GM04503 (cell line): ENCODE measurements at regions not wholly inside any gene's neighbourhood (a gene's known extent, or its start where the extent isn't known, plus 50 kb on each side); places are given as distances from the start of the nearest gene placed in this dataset.

Source experiments
- DNase-seq: peaks from one replicate; pipeline ENCODE4 v3.0.0-alpha.2; 2012; ENCODE audit warnings: low read depth

- no peak for DNase-seq
Observed at GRCh38 chr3:80215191-80215590, 447.4 kb upstream of the ROBO1 start.

GRCh38 chr3:80213086-80213485, 445.3 kb upstream of the ROBO1 start:
- no peak for DNase-seq

DNA sequence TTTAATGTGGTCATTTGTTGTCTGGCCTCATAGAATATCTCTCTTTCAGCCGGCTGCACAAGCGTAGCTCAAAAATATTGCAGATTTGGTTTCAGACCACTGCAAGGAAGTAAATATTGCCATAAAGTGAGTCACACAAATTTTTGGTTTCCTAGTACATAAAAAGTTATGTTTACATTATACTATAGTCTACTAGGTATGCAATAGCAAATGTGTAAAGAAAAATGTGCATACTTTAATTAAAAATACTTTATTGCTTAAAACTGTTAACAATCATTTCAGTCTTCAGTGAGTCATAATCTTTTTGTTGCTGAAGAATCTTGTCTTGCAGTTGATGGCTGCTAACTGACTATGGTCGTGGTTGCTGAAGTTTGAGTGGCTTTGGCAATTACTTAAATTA, 425.1 kb upstream of the ROBO1 start:
- no peak for DNase-seq

DNA sequence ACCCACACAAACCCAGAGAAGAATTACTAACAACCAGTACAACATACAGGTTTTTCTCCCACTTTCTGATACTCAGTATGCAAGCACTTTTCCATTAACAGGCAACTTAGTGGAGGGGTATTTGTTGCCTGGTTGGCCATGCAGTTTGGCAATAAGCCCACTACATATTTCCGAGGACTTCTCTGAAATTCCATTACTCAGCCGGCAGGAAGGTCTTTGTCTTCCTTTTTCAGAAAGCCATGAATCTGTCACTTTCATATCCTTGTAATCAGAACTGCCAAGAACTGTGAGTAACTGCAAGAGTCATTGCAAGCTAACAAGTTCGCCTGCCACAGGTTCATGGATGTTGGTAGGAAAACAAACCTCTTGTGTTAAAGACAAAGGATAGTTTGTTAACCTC, 422.3 kb upstream of the ROBO1 start:
- DNase-seq = no peak

- no peak for DNase-seq
Observed at GRCh38 chr3:80187981-80188380, 420.2 kb upstream of the ROBO1 start.

- no peak for DNase-seq
Observed at GRCh38 chr3:80159990-80160506, 392.2 kb upstream of the ROBO1 start.

GRCh38 chr3:80158332-80158731, 390.5 kb upstream of the ROBO1 start:
- no peak for DNase-seq

DNA sequence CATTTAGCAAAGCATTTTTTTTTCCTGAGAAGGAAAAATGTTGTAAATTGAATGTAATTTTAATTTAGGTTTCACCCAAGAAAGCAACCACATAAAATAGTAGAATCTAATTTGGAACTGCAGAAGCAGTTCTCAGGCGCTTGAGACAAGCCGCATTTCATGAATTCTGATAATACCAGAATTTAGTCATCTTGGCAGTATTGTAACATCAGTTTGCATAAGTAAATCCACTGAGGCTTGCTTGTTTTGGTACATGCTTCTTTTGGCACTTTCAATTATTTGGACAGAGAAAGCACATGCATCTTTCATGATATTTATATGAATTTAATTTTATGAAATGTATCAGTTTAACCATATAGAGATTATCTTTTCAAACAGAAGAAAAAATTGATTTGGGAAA, 389.7 kb upstream of the ROBO1 start:
- DNase-seq = no peak

GRCh38 chr3:80152692-80153091, 384.9 kb upstream of the ROBO1 start:
- DNase-seq = no peak

GRCh38 chr3:80142714-80143113, 374.9 kb upstream of the ROBO1 start:
- DNase-seq = no peak

GRCh38 chr3:80141557-80141956, 373.8 kb upstream of the ROBO1 start:
- DNase-seq = no peak

DNA sequence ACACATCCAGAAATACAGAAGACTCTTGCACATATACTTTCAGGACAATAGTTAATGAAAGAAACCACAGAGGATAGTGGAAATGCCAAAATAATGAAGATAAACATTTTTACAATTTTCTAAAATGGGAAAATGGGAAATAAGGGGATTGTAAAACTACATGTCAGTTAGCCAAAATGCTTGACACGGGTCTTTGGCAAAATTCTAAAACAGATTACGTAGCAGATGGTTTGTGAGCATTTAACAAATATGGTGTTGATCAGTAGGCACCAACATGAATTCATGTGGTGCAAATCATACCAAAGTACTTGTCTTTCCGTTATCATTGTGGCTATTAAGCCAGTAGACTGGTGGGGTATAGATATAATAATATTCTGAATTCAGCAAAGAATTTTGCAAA, 348.5 kb upstream of the ROBO1 start:
- no peak for DNase-seq

DNA sequence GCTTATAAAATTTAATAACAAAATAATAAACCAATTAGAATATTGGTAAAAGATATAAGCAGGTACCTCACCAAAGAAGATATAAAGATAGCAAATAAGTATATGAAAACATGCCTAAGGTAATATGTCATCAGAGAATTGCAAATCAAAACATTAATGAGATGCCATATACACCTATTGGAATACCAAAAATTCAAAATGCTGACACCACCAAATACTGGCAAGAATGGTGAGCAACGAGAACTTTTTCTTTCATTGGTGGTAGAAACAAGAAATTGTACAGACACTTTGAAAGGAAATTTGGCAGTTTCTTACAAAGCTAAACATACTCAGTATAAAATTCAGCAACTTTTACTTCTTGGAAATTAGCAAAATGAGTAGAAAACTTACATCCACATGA, 346.9 kb upstream of the ROBO1 start:
- no peak for DNase-seq

DNA sequence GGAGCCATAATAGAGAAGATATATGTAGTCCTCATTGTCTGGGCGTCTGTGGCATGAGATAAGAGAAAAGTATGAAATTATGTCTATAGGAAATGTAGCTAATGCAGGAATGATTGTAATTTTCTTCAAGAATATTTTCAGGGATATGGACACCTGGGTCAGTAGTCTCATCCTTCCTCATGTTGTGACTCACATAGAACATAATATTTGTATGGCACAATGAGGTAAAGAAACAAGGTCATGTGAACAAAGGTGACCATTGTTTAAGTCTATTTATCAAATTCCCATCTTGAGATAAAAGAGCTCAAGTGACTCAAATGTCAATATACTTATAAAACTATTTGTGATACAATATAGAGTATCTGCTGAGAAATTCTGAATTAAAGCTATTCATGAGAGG, 345.5 kb upstream of the ROBO1 start:
- DNase-seq = no peak

DNA sequence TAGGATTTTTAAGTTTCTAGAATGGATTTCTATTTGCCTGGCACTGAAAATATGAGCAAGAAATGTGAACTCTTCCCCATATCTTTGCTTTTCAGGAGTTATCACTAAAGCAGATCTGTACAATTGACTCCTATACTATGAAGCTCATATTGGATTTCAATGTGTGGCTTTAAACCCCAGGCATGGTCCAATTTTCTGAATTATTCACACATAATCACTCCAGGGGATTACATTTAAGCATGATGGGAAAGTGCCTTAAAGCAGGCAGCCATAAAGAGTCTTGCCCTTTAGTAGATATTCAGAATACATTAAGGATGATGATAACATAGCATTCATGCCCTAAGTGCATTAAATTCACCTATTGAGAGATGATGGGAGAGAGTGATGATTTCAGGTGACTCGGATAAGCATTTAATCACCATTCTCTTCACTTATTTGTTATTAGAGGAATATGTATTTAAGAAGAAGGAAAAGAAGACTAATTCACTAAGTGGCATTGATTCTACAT, 331.8 kb upstream of the ROBO1 start:
- DNase-seq = no peak

GRCh38 chr3:80097674-80098073, 329.9 kb upstream of the ROBO1 start:
- no peak for DNase-seq

DNA sequence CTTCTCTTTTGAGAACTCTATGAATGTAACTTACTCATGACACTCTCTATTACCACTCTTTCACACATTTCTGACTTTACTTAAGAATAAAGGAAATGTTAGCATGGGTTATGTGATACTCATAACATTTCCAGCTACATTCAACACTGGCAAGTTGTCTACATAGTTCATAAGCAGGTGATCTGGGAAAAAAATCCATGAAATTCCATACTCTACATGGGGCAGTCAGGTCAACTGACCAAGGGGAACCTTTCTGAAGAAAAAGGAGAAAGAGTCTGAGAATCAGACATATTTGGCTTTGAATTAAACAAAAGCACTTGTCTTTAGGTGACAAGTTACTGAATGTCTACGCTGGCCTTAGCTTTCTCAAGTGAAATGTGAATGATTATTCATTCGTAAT, 329.1 kb upstream of the ROBO1 start:
- DNase-seq = no peak

DNA sequence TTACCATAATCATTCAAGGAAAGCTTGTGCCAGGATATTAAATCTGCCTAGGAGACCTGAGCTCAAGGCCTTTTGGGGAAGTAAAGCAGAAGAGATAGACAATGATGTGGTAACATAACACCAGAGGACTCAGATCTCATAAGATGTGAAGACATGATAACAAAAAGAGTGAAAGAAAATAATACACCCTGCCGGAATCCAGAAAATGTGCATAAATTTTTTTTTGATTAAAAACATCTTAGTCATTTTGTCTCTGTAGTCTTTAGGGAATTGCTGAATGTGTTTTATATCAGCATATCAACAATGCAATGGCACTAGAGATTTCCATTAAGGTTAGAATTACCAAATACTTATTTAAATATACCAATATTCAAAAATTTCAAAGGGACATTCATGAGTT, 326.8 kb upstream of the ROBO1 start:
- no peak for DNase-seq

DNA sequence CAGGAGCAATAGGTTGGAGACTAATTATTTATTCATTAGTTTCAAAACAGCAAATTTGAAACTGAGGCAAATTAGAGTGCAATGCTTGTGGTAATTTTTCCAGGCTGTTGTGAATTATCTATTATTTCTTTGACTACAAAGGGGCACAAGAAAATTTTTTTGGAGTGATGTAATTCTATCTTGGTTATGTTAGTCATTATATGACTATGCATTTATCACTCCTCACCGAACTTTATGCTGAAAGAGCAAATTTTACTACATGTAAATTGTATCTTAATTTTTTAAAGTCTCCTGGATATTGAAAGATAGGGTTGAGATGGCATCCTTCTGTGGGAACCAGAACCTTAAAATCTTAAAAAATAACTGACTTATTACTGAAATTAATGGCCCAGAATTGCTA, 320.0 kb upstream of the ROBO1 start:
- DNase-seq = no peak

GRCh38 chr3:80086426-80086825, 318.6 kb upstream of the ROBO1 start:
- DNase-seq = no peak

GRCh38 chr3:80079886-80080285, 312.1 kb upstream of the ROBO1 start:
- DNase-seq = no peak

GRCh38 chr3:80068459-80068858, 300.7 kb upstream of the ROBO1 start:
- DNase-seq = no peak

- no peak for DNase-seq
Observed at GRCh38 chr3:80063535-80063934, 295.7 kb upstream of the ROBO1 start.

DNA sequence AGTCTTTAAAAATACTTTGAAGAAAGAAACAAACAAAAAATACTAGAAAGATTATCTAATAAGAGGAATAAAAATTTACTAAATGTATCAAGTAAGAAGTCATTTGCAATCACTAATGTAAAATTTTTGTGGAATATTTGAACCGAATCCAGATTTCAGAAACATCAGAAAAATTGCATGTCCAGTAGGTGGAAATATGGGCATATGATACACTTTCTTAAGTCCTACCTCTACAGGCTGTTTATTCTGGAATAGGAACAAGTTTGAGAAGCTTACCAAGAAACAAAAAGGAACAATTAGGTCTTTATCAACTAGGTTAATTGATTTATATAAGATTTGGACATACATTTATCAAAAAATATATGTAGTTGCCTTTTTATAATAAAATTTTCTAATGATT, 292.9 kb upstream of the ROBO1 start:
- DNase-seq = no peak

DNA sequence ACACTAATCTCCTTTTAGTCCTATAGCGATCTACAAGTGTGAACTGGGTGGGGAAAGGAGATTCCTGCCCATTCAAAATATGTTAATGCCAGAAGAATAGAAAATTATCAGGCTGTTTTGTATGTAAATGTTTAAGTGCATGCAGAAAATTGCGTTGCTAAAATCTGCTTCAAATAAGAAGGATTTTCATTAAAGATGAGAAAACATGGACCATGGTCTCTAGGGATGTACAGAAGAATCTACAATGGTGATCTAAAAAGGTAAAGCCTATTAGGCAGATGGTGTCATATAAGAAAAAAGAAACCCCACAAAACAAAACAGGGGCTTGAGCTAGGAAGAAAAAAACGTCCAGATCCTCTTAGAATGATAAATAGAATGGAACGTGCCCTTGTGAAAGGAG, 287.5 kb upstream of the ROBO1 start:
- no peak for DNase-seq
